ENCODE measurements at regions not wholly inside any gene's neighbourhood (a gene's known extent, or its start where the extent isn't known, plus 50 kb on each side); places are given as distances from the start of the nearest gene placed in this dataset.

DNA sequence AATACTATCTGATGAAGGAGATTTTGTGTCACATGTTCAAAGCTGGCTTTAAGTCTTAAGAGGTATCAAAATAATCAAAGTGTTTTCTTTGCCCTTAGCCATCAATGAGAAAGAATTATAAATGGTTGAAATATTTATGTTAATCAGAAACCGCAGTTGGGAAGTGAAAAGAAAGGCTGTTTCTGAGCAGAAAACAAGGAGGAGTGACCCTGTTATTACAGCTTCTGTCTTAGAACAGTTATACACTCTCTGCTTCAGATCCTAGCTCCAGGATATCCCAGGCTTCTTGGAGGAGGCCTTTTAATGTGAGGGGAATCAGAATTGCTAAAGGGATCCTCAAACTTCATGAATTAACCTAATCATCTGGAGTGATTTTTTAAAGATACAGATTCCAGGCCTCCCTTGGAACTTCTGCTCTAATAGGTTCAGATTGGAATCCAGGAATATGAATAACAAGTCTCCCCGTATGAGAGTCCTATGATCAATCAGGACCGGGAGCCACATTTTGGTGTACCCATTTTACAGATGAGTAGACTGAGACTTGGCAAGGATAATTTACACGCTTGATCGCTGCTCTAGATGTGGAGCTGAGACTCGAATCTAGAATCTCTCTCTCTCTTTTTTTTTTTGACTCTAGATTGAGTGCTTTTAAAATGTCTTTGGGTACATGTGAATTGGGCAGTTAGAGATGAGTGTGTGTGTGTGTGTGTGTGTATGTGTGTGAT is 50.8 kb upstream of the JAG1 start:
- DNase-seq (ENCODE audit: low spot score), result peak; percentile 56

DNA sequence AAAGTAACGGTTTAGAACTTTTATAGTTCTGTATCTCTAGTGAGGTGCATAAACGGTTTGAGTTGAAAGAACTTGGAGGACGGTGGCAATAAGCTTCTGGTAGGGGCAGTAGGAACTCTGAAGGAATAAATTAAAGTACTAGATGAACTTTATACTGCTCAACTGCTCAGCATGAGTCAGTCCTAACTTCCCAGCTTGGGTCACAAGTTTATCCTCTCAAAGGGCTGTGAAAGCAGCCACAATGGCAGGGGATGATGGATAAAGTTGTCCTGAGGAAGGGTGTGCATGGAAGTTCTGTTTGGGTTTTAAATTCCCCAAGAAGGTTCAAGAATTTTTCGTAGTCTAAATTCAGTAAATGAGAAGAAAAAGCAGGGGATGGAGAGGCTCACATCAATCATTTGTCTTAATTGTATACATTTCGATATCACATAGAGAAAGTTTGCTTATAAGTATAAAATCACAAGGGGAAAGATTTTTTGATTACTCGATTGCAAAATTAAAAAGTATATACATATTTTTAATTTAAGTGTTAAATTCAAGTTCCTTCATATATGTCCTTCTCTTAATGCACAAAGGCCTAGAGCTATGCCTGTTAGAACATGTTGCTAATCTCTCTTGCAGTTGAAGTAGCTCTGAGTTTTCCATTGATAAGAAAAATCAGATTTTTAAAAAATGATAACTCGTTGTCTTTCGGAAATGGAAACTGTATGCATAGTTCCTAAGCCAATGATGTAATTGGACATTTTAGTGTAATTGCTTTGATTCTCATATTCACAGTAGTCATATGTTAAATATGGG is 55.3 kb upstream of the JAG1 start:
- DNase-seq (ENCODE audit: low spot score), result no peak

DNA sequence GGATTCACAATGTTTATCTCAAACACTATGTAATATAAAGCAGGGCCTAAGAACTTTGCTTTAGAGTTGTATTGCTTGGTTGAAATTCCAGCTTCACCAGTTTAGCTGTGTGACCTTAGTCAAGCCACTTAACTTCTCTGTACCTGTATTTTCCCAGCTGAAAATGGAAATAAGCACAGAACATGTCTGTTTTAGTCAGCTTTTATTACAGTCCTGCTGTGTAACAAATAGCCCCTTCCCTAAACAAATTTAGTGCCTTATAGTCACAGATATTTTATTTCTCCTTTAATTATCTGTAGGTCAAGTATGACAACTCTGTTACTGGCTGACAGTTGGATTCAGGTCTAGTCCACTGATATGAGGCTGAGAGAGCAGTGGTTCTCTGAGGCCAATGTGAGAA is 56.0 kb upstream of the JAG1 start:
- DNase-seq (ENCODE audit: low spot score), result no peak

DNA sequence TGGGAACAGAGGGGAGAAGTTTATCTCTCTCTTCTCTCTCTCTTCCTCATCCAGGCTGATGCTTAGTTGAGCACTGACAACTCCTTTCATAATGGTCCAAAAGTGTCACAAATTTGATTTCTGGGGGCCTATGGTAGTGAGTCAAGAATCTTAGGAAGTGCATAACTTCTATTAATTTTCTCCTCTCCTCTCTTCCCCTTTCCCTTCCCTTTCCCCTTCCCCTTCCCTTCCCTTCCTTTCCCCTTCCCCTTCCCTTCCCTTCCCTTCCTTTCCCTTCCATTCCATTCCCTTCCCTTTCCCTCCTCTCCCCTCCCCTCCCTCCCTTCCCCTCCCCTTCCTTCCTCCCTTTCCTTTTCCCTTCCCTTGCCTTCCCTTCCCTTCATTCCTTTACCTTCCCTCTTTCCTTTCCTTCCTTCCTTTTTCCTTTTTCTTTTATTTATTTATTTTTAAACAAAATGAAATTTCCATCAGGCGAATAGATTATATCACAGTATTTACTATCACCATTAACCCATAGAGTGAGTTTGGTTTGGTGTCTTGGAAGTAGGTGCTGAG is 56.9 kb upstream of the JAG1 start:
- no peak for DNase-seq (ENCODE audit: low spot score)

DNA sequence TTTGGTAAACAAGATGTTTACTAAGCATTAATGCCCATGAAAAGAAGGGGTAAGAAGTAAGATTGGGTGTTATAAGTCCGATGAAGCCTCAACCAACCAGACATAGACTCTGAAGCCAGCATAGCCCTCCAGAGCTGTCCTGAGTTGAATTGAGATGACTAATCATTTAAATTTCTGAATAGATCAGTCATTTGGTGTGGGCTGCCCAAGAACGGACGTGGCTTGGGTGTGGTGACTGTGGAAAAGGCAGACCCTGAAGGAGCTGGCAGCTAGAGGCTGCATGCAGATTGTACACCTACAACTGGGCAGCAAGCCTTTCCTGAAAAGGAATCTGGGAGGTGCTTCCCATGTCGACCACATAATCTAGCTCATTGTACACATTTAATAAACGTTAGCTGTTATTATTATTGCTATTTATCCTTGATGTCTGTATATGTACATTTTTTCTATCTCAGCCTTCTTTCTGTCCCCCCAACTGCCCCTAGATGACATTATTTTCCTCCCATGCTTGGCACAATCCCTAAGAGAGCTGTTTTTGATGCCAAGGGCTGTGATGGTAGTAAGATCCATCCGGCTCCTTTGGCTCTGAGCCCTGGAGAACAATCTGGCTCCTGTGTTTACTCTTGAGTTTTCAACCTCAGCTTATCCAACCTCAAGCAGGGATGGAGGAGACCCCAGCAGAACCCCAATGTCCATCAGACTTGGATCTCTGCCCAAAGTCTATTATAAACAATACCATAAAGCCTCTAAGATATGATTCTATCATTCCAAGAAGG is 57.6 kb upstream of the JAG1 start:
- DNase-seq (ENCODE audit: low spot score), result peak; percentile 43

DNA sequence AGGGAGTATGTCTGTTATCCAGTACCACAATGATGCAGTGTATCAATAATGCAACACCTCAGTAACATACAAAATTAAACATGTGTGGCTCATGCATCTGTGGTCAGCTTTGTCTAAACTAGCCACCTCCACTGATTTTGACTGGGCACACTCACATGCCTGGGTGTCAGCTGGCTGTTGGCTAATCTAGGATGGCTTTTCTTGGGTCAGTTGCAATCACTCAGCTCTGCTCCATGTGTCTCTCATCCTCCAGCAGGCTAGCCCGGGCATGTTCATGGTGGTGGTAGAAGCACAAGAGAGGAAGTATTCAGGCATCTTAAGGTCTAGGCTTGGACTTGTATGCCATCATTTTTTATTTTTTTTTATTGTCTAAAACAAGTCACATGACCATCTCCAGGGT is 59.3 kb upstream of the JAG1 start:
- DNase-seq (ENCODE audit: low spot score), result no peak

DNA sequence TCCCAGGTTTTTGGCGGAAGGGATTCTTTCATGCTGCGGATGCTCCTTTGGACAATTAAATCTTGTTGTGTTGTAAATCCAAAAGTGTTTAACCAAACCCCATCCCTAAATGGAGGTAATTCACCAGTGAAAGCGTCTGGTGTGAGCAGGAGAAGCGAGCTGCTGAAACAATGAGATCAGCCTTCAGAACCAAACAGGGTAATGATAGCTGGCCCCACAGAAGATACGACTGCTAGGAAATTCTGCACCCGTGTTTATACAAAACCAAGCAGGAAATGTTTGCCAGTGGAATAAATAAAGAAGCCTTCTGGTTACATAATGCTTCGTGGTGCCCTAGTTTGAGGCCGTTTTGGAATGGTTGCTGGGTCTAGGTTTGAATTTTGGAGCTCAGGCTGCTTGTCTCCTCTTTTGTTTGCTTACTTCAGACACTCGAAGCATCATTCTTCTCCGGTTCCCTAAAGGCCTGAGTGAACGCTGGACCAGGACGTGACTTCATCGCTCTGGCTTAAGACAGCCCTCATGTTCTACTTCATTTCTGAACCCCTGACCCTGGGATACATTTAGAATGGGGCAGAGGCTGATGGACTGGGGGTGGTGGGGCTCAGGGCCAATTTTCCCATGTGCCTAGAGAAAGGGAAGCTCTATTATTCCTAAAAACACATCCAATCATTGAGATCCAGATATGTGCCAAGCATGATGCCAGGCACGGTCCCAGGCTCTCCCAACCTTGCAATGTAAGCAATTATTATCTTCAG is 61.6 kb upstream of the JAG1 start:
- DNase-seq (ENCODE audit: low spot score), result no peak

DNA sequence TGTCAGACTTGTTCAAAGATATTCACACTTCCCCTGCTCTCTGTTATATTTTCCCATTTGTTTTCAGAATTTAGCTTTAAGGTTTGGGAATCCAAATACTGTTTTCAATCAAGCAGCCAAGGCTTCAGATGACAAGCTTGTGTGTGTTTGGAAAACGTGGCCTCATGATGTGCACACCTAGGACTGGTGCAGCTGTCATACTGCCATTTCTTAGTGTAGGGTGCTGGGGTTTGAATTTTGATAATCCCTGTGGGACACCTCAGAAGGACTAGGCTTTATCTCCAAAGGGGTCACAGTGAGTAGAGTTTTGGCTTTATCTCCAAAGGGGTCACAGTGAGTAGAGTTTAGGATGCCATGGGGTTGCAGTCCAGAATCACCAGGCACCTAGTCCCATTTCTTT is 65.3 kb upstream of the JAG1 start:
- no peak for DNase-seq (ENCODE audit: low spot score)

DNA sequence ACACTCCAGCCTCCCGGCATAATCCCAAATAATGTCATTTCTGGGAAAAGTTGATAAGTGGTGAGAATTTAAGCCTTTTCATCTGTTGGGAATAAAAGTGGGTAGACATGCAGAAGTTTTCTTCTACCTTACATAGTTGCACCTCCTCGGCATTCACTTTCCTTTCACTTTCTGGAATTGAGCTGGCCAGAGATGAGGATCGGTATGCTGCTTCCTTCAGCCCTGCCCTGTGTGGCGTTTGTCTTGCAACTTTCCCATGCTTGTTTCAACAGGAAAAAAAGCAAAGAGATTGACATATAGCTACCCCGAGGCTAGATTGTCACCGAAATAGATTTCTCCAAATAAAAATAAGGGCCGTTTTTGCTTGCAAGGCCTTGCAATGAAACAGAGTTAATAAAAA is 65.8 kb upstream of the JAG1 start:
- DNase-seq (ENCODE audit: low spot score), result no peak

DNA sequence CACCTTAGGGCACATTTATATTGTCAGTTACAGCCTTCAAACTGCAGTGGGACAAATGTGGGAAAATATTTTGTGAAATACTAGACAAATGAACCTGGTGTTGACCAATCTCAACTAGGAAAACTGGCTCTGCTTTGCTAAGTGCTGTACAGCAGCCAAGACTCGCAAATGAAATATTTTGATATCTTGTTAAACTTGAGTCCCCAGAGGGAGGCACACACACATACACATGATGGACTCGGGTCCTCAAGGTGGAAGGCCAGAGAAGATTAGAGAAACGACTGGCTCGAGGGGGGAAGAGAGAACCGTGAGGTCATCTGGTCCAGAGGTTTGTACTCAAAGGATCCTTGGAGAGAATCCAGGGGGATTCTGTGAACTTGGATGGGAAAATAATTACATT is 67.3 kb upstream of the JAG1 start:
- no peak for DNase-seq (ENCODE audit: low spot score)

DNA sequence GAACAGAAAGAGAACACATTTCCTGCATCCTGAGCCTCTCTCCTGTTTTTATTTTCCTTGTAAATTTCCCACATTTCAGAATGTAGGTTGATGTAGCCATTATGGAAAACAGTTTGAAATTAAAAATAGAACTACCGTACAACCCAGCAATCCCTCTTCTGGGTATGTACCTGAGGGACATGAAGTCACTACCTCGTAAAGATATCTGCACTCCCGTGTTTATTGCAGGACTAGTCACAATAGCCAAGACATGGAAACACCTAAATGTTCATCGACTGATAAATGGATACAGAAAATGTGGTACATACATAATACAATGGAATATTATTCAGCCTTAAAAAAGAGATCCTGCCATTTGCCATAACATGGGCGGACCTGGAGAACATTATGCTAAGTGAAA is 72.0 kb upstream of the JAG1 start:
- no peak for DNase-seq (ENCODE audit: low spot score)

DNA sequence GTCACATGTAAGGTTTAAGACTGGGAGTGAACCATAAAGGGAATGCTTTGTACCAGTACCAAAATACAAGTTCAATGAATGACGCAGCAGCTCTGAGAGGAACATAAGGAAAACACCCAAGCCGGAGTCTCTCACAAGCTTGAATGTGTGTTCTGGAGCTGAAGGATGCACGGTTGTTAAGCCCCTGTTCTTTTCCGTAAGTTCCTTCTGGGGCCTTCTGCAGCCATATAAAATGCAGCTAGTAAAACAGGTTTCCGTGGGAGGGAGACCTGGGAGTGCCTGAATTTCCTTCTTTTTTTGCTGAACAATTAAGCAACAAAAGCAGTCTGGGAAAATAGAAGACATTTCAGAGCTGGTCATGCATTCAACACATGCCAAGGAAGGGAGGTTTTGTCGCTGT is 73.2 kb upstream of the JAG1 start:
- DNase-seq (ENCODE audit: low spot score), result no peak

DNA sequence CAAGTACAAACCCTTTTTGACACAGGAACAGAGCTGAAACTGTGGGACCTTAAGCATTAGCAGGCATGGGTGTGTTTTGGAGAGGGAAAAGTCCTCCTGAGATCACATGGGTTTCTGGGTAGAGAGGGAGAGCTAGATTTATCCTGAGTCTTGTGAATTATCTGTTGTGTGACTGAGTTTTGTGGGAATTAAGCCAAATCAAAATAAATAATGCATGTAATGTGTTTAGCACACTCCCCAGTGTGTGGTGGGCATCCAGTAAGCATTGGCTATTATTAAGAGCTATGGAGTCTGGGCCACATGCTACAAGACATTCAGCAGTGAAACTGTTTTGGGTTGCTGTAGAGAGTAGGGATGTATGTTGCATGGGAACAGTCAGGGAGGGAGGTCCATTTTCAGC is 75.3 kb upstream of the JAG1 start:
- DNase-seq (ENCODE audit: low spot score), result no peak

DNA sequence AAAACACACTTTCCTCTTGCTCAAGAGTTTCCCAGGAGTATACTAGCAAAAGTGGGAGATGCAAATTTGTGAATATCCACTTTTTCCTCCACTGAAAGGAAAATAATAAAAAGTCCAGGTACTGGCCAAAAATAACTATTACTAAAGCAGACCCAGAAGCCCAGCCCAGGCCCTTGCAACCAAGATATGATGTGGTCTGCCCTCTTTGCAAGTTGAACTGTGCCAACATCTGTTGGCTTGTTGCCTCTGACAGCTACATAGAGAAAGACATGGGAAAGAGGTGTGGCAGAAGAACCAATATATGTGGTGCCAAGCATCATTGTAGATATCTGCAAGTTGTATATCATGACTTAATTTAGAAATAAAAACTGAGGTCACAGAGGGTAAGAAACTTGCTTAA is 78.4 kb upstream of the JAG1 start:
- DNase-seq (ENCODE audit: low spot score), result no peak

DNA sequence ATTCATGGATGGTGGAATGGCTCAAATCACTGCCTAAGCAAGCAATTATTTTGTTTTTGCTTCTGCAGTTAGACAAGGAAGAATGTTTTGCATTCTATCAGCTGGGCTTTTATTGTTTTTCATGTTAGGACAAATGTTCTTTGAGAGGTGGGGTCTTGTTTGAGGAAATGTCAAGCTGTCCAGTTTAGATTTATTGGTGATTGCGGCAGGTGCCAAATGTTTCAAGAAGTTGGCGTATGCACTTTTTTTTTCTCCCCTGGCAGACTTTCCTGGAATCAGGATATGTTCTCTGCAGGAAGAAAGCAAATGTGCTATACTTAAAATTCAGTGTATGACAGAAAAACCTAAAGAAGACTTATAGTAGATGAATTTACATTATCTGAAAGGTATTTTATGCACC is 81.0 kb upstream of the JAG1 start:
- no peak for DNase-seq (ENCODE audit: low spot score)

DNA sequence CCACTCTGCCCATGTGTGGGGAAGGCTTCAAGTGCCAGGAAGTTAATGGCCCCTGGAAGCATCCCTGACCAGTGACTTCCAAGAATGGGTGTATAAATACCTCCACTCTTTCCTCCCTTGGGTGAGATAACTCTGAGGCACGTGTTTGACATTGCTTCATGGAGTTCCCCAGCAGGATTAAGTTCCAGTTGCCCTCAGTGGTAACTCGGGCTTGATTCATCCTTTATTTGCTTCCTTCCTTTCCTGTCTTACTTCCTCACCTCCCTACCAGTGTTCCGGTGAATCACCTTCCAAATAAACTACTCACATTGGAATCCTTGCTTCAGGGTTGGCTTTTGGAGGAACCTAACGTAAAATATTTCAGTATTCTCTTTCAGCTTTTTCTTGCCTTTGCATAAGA is 84.6 kb upstream of the JAG1 start:
- no peak for DNase-seq (ENCODE audit: low spot score)

DNA sequence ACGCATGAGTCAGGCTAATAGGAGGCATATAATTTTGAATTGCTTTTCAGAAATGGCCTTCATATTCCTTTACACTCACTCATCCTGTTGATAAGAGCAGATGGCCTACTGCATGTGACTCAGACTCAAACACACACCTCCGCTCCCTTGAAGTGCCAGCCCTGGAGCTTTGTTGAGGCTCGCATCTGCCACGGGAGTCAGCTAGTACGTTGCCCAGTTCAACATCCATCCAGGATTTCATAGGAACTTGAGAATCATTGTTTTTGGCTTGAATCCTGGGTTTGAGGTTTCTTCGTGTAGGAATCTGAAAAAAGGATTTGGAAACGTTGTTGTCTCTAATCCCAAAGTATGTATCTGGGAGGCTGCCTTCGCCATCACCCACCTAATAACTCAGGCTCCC is 87.4 kb upstream of the JAG1 start:
- DNase-seq (ENCODE audit: low spot score), result no peak

DNA sequence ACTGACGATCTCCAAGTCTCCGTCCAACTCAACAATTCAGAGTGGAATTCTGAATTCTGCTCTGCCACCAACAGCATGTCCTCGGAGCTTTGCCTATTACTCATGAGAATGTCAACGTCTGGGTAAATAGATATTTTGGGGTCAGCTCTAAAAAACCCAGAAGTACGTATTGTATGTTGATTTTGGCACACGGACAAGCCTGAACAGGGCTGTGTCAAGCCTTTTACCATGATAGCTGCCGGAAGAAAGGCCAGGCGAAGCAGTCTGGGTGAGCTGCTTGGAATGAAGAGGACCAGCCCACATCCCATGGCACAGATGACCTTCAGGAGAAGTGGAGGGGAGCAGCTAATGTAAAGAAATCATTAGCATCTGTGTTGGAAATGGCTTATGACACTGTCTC is 88.0 kb upstream of the JAG1 start:
- DNase-seq (ENCODE audit: low spot score), result no peak

DNA sequence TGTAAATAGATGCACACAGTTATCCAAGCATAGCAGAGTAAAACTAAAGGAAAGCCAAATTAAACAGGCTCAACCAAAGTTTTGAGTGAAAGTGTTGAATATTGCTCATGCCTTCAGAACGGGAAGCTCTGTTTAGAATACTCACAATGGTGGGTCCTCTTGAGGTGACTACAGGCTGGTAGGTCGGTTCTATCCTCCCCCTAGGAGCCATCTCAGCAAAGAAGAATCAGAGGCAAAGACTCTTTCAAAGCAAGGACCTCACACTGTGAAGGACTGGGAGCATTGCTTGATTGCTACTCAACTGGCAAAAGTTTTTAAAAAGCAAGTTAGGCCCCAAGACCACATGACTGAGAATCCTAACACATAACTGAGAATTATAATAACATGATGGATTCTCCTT is 88.4 kb upstream of the JAG1 start:
- DNase-seq (ENCODE audit: low spot score), result no peak

DNA sequence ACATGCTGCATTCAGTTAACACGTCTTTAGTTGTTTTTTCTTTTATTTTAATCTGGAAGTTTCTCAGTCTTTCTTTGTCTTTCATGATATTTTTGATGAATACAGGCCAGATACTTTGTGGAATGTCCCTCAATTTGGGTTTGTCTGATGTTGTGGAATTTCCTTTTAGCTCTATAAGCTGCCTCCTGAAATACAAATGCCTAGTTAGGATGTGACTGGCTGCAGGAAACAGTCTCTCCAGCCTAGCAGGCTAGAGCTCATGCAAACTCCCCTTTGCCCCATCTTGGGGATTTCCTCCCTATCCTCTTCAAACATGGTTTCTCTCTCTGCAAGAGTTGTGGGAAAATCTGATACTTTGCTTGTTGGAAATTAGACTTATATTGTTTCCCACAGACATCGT is 89.3 kb upstream of the JAG1 start:
- no peak for DNase-seq (ENCODE audit: low spot score)

DNA sequence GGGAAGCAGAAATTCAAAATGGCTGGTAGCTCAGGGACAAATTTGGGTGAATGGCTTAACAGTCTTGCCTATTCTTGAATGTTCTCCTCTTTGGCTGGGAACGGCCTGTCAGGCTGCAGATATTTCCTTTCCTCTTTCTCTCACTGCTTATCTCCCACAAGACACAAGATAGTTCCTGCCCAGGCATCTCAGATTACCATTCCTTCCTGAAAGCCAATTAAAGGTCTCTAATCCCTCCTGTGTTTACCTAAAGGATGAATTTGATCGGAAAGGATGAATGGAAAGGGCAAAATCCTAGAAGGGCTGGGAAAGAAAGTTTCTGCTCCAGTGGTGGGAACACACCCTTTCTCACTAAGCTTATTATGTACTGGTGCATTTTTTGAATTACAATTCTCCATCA is 95.9 kb upstream of the JAG1 start:
- DNase-seq (ENCODE audit: low spot score), result no peak

DNA sequence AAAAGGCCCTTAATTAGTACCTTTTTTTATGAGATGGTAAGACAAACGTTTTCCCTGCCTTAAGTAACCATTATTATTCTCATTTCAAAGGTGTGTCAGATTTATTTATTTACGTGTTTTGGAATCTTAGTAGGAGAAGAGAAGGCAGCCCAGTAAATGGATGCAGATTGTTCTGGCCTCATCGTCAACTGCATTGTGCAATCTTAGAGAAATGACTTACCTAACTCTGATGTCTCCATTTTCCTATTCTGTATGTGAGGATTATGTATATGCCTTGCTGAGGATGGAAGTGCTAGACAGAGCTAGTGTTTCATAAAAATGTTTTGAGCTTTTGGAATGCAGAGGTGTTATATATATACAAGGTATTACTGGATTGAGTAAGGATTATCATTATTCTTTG is 97.0 kb upstream of the JAG1 start:
- DNase-seq (ENCODE audit: low spot score), result no peak

All from COLO829 (cell line).